Mesodermal cell (in vitro differentiated cells): ENCODE measurements at regions not wholly inside any gene's neighbourhood (a gene's known extent, or its start where the extent isn't known, plus 50 kb on each side); places are given as distances from the start of the nearest gene placed in this dataset.

ENCODE experiments used
- H3K27ac ChIP-seq: 2 replicates; pipeline ENCODE4 v1.7.0; 2013; ENCODE audit warnings: mild to moderate bottlenecking, low read depth, low read length, moderate library complexity; ENCODE audit not compliant: severe bottlenecking
- H3K36me3 ChIP-seq: 2 replicates; pipeline ENCODE4 v1.7.1; 2013; ENCODE audit warnings: mild to moderate bottlenecking, low read length, moderate library complexity; ENCODE audit not compliant: control insufficient read depth, insufficient read depth
- H3K4me1 ChIP-seq: one replicate; pipeline ENCODE4 v1.7.1; 2013; ENCODE audit warnings: mild to moderate bottlenecking, low read length; ENCODE audit not compliant: insufficient read depth, control insufficient read depth, poor library complexity, severe bottlenecking
- H3K4me3 ChIP-seq: 2 replicates; pipeline ENCODE4 v1.7.0; 2013; ENCODE audit warnings: low read length, control low read depth, mild to moderate bottlenecking; ENCODE audit not compliant: insufficient read depth, poor library complexity, severe bottlenecking; ENCODE audit errors: extremely low read depth
- H3K9me3 ChIP-seq: 2 replicates; pipeline ENCODE4 v1.7.1; 2013; ENCODE audit warnings: mild to moderate bottlenecking, low read length, moderate library complexity; ENCODE audit not compliant: control insufficient read depth
- whole genome bisulfite sequencing, 2 experiments: methylation state at CpG; one replicate each; pipeline ENCODE4 v1.1.5; 2013; ENCODE audit warnings: missing lambda C conversion rate in 2 of 2; ENCODE audit not compliant: insufficient coverage in 2 of 2; 5-methylcytosine and 5-hydroxymethylcytosine counted together

GRCh38 chr3:194994551-194994981 is 276.4 kb downstream of the XXYLT1 start:
- H3K9me3 ChIP-seq, result no peaks in the 10 kb centered on the region
- 89 to 94% methylated on average over 3 to 4 of the region's 6 CpGs for WGBS, 2 experiments
- no peak overlapping the region for H3K4me3 ChIP-seq
- H3K27ac ChIP-seq, result no peak overlapping the region
- H3K4me1 ChIP-seq, result no peaks in the 10 kb centered on the region
- no peaks in the 10 kb centered on the region for H3K36me3 ChIP-seq

- WGBS, 2 experiments, result 89 to 93% methylated on average over 4 to 5 of the region's 7 CpGs
- Histone ChIP-seq H3K9me3 (no peaks in the 10 kb centered on the region), H3K36me3 (no peaks in the 10 kb centered on the region), H3K4me1 (no peaks in the 10 kb centered on the region), H3K4me3 (no peak overlapping the region), H3K27ac (no peak overlapping the region)
These were observed 275.6 kb downstream of the XXYLT1 start for GRCh38 chr3:194995334-194995733.

- Histone ChIP-seq H3K4me3 (no peak overlapping the region), H3K4me1 (no peaks in the 10 kb centered on the region), H3K36me3 (no peaks in the 10 kb centered on the region), H3K27ac (no peak overlapping the region), H3K9me3 (no peaks in the 10 kb centered on the region)
- WGBS, 2 experiments, result 82 to 83% methylated on average over 10 to 12 of the region's 12 CpGs
These were observed 275.0 kb downstream of the XXYLT1 start for GRCh38 chr3:194995922-194996321.

GRCh38 chr3:194996746-194997145 is 274.2 kb downstream of the XXYLT1 start:
- H3K9me3 ChIP-seq, result no peaks in the 10 kb centered on the region
- no peak overlapping the region for H3K27ac ChIP-seq
- WGBS, 2 experiments, result 81 to 84% methylated on average over 4 to 5 of the region's 9 CpGs
- no peaks in the 10 kb centered on the region for H3K36me3 ChIP-seq
- H3K4me1 ChIP-seq, result no peaks in the 10 kb centered on the region
- no peak overlapping the region for H3K4me3 ChIP-seq

- H3K4me1 ChIP-seq, result no peaks in the 10 kb centered on the region
- H3K36me3 ChIP-seq, result no peaks in the 10 kb centered on the region
- no peaks in the 10 kb centered on the region for H3K9me3 ChIP-seq
- 97 to 98% methylated on average over 5 of the region's 6 CpGs for WGBS, 2 experiments
- no peak overlapping the region for H3K4me3 ChIP-seq
- no peak overlapping the region for H3K27ac ChIP-seq
These were observed 272.5 kb downstream of the XXYLT1 start for GRCh38 chr3:194998417-194998816.

- 93 to 100% methylated on average over 1 to 2 of the region's 5 CpGs for WGBS, 2 experiments
- Histone ChIP-seq H3K9me3 (no peaks in the 10 kb centered on the region), H3K4me1 (no peaks in the 10 kb centered on the region), H3K4me3 (no peak overlapping the region), H3K27ac (no peak overlapping the region), H3K36me3 (no peaks in the 10 kb centered on the region)
These were observed 272.0 kb downstream of the XXYLT1 start for GRCh38 chr3:194998948-194999347.

GRCh38 chr3:194999491-194999890 is 271.5 kb downstream of the XXYLT1 start:
- Histone ChIP-seq H3K36me3 (no peaks in the 10 kb centered on the region), H3K4me1 (no peaks in the 10 kb centered on the region), H3K9me3 (no peaks in the 10 kb centered on the region), H3K27ac (no peak overlapping the region), H3K4me3 (no peak overlapping the region)
- 81 to 100% methylated on average over 1 to 5 of the region's 6 CpGs for WGBS, 2 experiments

- no peak overlapping the region for H3K27ac ChIP-seq
- no peaks in the 10 kb centered on the region for H3K36me3 ChIP-seq
- no peak overlapping the region for H3K4me3 ChIP-seq
- WGBS, 2 experiments, result 50% methylated on average over 2 of the region's 6 CpGs; no CpG with 5 or more reads in 1 of the 2 experiments
- H3K9me3 ChIP-seq, result no peaks in the 10 kb centered on the region
- no peaks in the 10 kb centered on the region for H3K4me1 ChIP-seq
These were observed 269.7 kb downstream of the XXYLT1 start for GRCh38 chr3:195001261-195001660.

GRCh38 chr3:195001961-195002861 is 268.7 kb downstream of the XXYLT1 start:
- no peaks in the 10 kb centered on the region for H3K4me1 ChIP-seq
- no peaks in the 10 kb centered on the region for H3K9me3 ChIP-seq
- WGBS, 2 experiments, result 80 to 91% methylated on average over 5 to 7 of the region's 9 CpGs
- H3K36me3 ChIP-seq, result no peaks in the 10 kb centered on the region
- no peak overlapping the region for H3K27ac ChIP-seq
- no peak overlapping the region for H3K4me3 ChIP-seq

- Histone ChIP-seq H3K36me3 (no peaks in the 10 kb centered on the region), H3K27ac (no peak overlapping the region), H3K9me3 (no peaks in the 10 kb centered on the region), H3K4me3 (no peak overlapping the region), H3K4me1 (no peaks in the 10 kb centered on the region)
- WGBS, 2 experiments, result 81 to 83% methylated on average over 10 to 12 of the region's 13 CpGs
These were observed 267.7 kb downstream of the XXYLT1 start for GRCh38 chr3:195003006-195003892.
